ENCODE measurements at regions not wholly inside any gene's neighbourhood (a gene's known extent, or its start where the extent isn't known, plus 50 kb on each side); places are given as distances from the start of the nearest gene placed in this dataset.

DNA sequence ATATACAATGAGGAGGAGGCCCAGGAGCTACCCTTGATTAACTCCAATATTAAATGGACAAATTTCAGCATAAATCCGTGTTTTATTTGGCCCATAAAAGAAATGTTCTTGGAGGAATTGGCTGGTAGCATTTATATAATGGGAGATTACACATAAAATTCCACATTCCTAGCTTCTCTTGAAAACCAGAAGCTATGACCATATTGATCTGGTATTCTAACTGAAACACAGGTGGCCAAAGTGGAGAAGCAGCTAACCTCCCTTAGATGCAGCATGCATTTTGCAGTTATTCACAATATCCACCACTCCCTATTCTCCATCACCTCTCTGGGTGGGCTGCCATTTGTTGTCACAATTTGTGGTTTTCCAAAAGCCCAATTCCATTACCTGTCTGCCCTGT lies 148.8 kb upstream of the CACNA2D1 start:
- DNase-seq (ENCODE audit: low spot score) = no peak
- Histone ChIP-seq H3K27ac (ENCODE audit: low read depth in 1 of 2, low read length in 2 of 2) (no peak overlapping the region), H3K27me3 (ENCODE audit: control insufficient read depth in 4 of 4, insufficient read depth in 4 of 4, low read length in 3 of 4) (peaks cover 0 to 3% (median 0%) of the 10 kb centered on the region in 4 donors), H3K4me3 (ENCODE audit: low read depth in 1 of 3, low read length in 3 of 3) (no peak overlapping the region), H3K9me3 (ENCODE audit: control insufficient read depth in 4 of 4, low read length in 3 of 4) (peaks cover 0 to 4% (median 0%) of the 10 kb centered on the region in 4 donors), H3K36me3 (ENCODE audit: control insufficient read depth in 4 of 4, insufficient read depth in 3 of 4, low read depth in 1 of 4, low read length in 3 of 4) (no peaks in the 10 kb centered on the region), H3K9ac (ENCODE audit: low read depth in 1 of 2, low read length in 2 of 2) (no peak overlapping the region), H3K4me1 (ENCODE audit: control insufficient read depth in 4 of 4, insufficient read depth in 4 of 4, low read length in 3 of 4) (no peaks in the 10 kb centered on the region)
- WGBS = 49% methylated on average over 1 of the region's 1 CpG
- TF ChIP-seq, protein P1, sequence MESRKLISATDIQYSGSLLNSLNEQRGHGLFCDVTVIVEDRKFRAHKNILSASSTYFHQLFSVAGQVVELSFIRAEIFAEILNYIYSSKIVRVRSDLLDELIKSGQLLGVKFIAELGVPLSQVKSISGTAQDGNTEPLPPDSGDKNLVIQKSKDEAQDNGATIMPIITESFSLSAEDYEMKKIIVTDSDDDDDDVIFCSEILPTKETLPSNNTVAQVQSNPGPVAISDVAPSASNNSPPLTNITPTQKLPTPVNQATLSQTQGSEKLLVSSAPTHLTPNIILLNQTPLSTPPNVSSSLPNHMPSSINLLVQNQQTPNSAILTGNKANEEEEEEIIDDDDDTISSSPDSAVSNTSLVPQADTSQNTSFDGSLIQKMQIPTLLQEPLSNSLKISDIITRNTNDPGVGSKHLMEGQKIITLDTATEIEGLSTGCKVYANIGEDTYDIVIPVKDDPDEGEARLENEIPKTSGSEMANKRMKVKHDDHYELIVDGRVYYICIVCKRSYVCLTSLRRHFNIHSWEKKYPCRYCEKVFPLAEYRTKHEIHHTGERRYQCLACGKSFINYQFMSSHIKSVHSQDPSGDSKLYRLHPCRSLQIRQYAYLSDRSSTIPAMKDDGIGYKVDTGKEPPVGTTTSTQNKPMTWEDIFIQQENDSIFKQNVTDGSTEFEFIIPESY (IDR thresholded peaks at IDR 0.05) = no peak
- no peak for TF ChIP-seq HNF4G (IDR thresholded peaks at IDR 0.05)
- TF ChIP-seq SP1 (IDR thresholded peaks at IDR 0.05) = no peak
- TF ChIP-seq RXRA (IDR thresholded peaks at IDR 0.05) = no peak
- TF ChIP-seq, protein P2, sequence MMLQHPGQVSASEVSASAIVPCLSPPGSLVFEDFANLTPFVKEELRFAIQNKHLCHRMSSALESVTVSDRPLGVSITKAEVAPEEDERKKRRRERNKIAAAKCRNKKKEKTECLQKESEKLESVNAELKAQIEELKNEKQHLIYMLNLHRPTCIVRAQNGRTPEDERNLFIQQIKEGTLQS (IDR thresholded peaks at IDR 0.05) = no peak
- TF ChIP-seq CTCF (IDR thresholded peaks at IDR 0.05; ENCODE audit: low read depth, low read length, missing input control) = no peak
- TF ChIP-seq REST (IDR thresholded peaks at IDR 0.05) = no peak
- TF ChIP-seq RAD21 (IDR thresholded peaks at IDR 0.05) = no peak
- TF ChIP-seq YY1 (IDR thresholded peaks at IDR 0.05) = no peak
- TF ChIP-seq TAF1 (conservative IDR thresholded peaks at IDR 0.05) = no peak
- TF ChIP-seq HNF4A (conservative IDR thresholded peaks at IDR 0.05) = no peak
- TF ChIP-seq GABPA (IDR thresholded peaks at IDR 0.05 in 1 of 2, conservative IDR thresholded peaks at IDR 0.05 in 1 of 2) = no peak

DNA sequence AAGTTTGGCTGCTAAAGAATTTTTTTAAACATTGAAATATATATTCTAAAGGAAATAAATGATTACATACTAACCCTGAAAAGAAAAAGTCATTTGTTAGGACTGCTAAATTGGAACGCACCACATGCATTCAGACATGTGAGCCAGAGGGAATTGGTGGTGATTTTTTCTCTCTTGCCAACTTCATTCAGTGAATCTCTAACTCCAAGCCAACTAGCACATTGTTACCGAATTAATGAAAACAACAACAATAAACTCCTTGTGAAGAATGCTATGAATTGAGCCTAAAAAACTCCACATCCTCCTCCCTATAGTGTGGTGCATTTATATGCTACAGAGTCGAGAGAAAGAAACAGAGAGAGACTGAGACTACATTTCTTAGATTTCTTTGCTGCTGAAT lies 135.5 kb upstream of the CACNA2D1 start:
- H3K9me3 ChIP-seq (ENCODE audit: control insufficient read depth in 4 of 4, low read length in 3 of 4) = no peaks in the 10 kb centered on the region
- no peaks in the 10 kb centered on the region for H3K36me3 ChIP-seq (ENCODE audit: control insufficient read depth in 4 of 4, insufficient read depth in 3 of 4, low read depth in 1 of 4, low read length in 3 of 4)
- WGBS = 77% methylated on average over 3 of the region's 3 CpGs
- H3K27ac ChIP-seq (ENCODE audit: low read depth in 1 of 2, low read length in 2 of 2) = no peak overlapping the region
- H3K9ac ChIP-seq (ENCODE audit: low read depth in 1 of 2, low read length in 2 of 2) = no peak overlapping the region
- no peaks in the 10 kb centered on the region for H3K4me1 ChIP-seq (ENCODE audit: control insufficient read depth in 4 of 4, insufficient read depth in 4 of 4, low read length in 3 of 4)
- no peak for DNase-seq (ENCODE audit: low spot score)
- H3K27me3 ChIP-seq (ENCODE audit: control insufficient read depth in 4 of 4, insufficient read depth in 4 of 4, low read length in 3 of 4) = no peaks in the 10 kb centered on the region
- TF ChIP-seq TAF1 (conservative IDR thresholded peaks at IDR 0.05) (no peak), MAX (IDR thresholded peaks at IDR 0.05) (no peak), FOXA2 (IDR thresholded peaks at IDR 0.05) (no peak)
- TF ChIP-seq, protein P2 (IDR thresholded peaks at IDR 0.05) = no peak
- H3K4me3 ChIP-seq (ENCODE audit: low read depth in 1 of 3, low read length in 3 of 3) = no peak overlapping the region
